Tibial artery (tissue), 4 donors: ENCODE measurements at regions not wholly inside any gene's neighbourhood (a gene's known extent, or its start where the extent isn't known, plus 50 kb on each side); places are given as distances from the start of the nearest gene placed in this dataset.

Experiments used
- DNase-seq, 2 donors: peaks; one replicate each; pipeline ENCODE4 v3.0.0-alpha.2; 2019
- H3K27ac ChIP-seq, 2 donors: fragments of 200-600 bp; sonication (generic) in 1 of 2; 1 replicate in 1 of 2; 2 replicates in 1 of 2; pipeline ENCODE4 v1.5.1; 2018 to 2019; ENCODE audit warnings: mild to moderate bottlenecking in 1 of 2
- H3K27me3 ChIP-seq, 2 donors: fragments of 200-600 bp; sonication (generic) in 1 of 2; one replicate each; pipeline versions ENCODE4 v1.5.1 to v1.6.0; 2016 to 2019
- H3K36me3 ChIP-seq, 3 donors: fragments of 200-600 bp; sonication (generic) in 2 of 3; one replicate each; pipeline ENCODE4 v1.5.1; 2016 to 2019; ENCODE audit warnings: mild to moderate bottlenecking in 2 of 3
- H3K4me1 ChIP-seq, 4 donors: fragments of 200-600 bp; sonication (generic) in 2 of 4; 1 replicate in 3 of 4; 2 replicates in 1 of 4; pipeline ENCODE4 v1.5.1; 2016 to 2019
- H3K4me3 ChIP-seq, 2 donors: fragments of 200-600 bp; sonication (generic) in 1 of 2; 1 replicate in 1 of 2; 2 replicates in 1 of 2; pipeline ENCODE4 v1.5.1; 2018 to 2019; ENCODE audit warnings: mild to moderate bottlenecking in 2 of 2
- H3K9me3 ChIP-seq, 3 donors: fragments of 200-600 bp; sonication (generic) in 1 of 3; one replicate each; pipeline ENCODE4 v1.5.1; 2016 to 2019
- intact Hi-C: fragments of 100-400 bp; cut with DNase I; formaldehyde crosslinking; loops from one replicate; pipeline ENCODE4 v1.15.0; 2023; ENCODE audit warnings: low total_unique reads
- TF ChIP-seq, protein P1 (sequence below), 2 experiments: fragments of 200-600 bp in 1 of 2; fragments of 450-650 bp in 1 of 2; IDR thresholded peaks; one replicate each; pipeline ENCODE4 v1.5.1; 2017 to 2019; ENCODE audit warnings: antibody characterized with exemption in 2 of 2, mild to moderate bottlenecking in 1 of 2, moderate library complexity in 1 of 2

DNA sequence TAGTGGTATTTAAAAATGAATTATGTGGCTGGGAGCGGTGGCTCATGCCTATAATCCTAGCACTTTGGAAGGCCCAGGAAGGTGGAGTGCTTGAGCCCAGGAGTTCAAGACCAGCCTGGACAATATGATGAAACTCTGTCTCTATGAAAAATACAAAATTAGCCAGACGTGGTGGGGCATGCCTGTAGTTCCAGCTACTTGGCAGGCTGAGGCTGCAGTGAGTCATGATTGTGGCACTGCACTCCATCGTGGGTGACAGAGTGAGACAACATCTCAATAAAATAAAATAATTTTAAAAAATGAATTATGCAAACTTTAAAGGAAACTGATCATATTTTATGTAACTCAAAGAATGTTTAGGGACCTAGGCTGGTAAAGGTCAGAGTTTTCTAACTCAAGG, 310.8 kb upstream of the DMRT1 start:
- intact Hi-C loops = no loop called here
- Histone ChIP-seq H3K4me1 (peaks cover 0 to 15% (median 12%) of the 10 kb centered on the region in 4 donors), H3K9me3 (no peaks in the 10 kb centered on the region), H3K27ac (no peak overlapping the region), H3K4me3 (no peak overlapping the region), H3K36me3 (no peaks in the 10 kb centered on the region), H3K27me3 (no peaks in the 10 kb centered on the region)
- DNase-seq = peak; percentile 42 to 74
- TF ChIP-seq, protein P1, sequence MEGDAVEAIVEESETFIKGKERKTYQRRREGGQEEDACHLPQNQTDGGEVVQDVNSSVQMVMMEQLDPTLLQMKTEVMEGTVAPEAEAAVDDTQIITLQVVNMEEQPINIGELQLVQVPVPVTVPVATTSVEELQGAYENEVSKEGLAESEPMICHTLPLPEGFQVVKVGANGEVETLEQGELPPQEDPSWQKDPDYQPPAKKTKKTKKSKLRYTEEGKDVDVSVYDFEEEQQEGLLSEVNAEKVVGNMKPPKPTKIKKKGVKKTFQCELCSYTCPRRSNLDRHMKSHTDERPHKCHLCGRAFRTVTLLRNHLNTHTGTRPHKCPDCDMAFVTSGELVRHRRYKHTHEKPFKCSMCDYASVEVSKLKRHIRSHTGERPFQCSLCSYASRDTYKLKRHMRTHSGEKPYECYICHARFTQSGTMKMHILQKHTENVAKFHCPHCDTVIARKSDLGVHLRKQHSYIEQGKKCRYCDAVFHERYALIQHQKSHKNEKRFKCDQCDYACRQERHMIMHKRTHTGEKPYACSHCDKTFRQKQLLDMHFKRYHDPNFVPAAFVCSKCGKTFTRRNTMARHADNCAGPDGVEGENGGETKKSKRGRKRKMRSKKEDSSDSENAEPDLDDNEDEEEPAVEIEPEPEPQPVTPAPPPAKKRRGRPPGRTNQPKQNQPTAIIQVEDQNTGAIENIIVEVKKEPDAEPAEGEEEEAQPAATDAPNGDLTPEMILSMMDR (IDR thresholded peaks at IDR 0.05) = no peak

DNA sequence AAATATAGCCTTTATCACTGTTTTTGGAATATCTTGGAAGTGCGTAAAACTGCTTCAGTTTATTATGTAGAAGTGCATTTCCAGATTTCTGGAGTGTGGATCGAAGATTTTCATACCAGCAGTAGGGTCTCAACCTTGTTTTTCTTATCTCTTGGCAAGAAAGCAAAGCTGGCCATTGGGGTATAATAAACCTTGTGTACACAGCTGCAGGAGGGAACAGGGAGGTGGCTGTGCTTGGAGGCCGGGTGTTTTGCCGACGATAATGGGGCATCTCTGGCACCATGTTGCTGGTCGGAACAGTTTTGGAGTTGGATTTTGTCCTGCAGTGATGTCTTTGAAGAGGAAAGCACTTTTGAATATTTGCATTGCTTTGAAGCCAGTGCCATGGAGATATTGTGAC, 308.8 kb upstream of the DMRT1 start:
- Histone ChIP-seq H3K4me1 (peaks cover 0 to 15% (median 12%) of the 10 kb centered on the region in 4 donors), H3K27me3 (no peaks in the 10 kb centered on the region), H3K36me3 (no peaks in the 10 kb centered on the region), H3K9me3 (no peaks in the 10 kb centered on the region), H3K27ac (no peak overlapping the region), H3K4me3 (no peak overlapping the region)
- intact Hi-C loops = no loop called here
- DNase-seq = no peak
- TF ChIP-seq, protein P1 (IDR thresholded peaks at IDR 0.05) = no peak

DNA sequence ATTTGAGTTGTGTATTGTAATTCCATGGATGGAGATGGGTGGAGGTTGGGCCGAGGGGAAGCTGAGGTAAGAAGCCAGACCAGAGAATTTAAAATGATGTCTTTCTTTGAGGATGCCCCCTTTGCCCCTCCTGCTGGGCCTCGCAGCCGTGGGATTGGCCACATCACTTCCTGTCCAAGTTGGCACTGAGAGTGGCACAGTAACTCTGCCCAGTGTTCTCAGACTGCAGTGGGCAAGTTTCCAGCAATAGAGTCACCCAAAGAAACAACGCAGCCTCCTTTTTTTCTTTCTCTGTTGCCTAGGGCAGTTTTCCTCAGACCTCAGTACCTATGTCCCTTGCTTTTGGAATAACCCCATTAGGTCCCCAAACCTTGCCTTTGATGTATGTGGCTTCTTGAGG, 306.6 kb upstream of the DMRT1 start:
- intact Hi-C loops = no loop called here
- Histone ChIP-seq H3K4me1 (peaks cover 0 to 15% (median 12%) of the 10 kb centered on the region in 4 donors), H3K27me3 (no peaks in the 10 kb centered on the region), H3K9me3 (no peaks in the 10 kb centered on the region), H3K4me3 (no peak overlapping the region), H3K27ac (no peak overlapping the region), H3K36me3 (no peaks in the 10 kb centered on the region)
- TF ChIP-seq, protein P1 (IDR thresholded peaks at IDR 0.05) = no peak
- DNase-seq = peak; percentile 41 to 71

DNA sequence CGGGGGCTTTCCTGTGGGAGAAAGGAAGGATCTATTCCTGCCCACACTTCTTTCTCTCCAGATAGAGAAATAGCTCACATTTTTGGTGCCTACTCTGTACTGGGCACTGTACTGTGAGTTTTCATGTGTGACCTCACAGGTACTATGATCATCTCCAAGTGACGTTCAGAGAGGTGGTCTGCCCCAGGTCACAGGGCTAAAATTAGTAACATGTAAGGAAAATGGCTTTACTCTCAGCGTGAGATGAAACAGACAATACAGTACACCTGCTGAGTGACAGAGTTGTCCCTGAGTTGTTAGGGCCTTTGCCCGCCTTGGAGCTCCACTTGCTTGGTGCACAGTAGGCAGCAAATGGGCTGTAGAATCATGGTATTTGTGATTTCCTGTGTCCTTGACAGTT, 306.1 kb upstream of the DMRT1 start:
- intact Hi-C loops = no loop called here
- Histone ChIP-seq H3K27ac (no peak overlapping the region), H3K9me3 (no peaks in the 10 kb centered on the region), H3K36me3 (no peaks in the 10 kb centered on the region), H3K4me3 (no peak overlapping the region), H3K27me3 (no peaks in the 10 kb centered on the region), H3K4me1 (peaks cover 0 to 15% (median 12%) of the 10 kb centered on the region in 4 donors)
- DNase-seq = no peak
- TF ChIP-seq, protein P1 (IDR thresholded peaks at IDR 0.05) = no peak

- Histone ChIP-seq H3K9me3 (no peaks in the 10 kb centered on the region), H3K4me3 (no peak overlapping the region), H3K4me1 (peaks cover 0 to 10% (median 9%) of the 10 kb centered on the region in 4 donors), H3K27ac (no peak overlapping the region), H3K36me3 (no peaks in the 10 kb centered on the region), H3K27me3 (no peaks in the 10 kb centered on the region)
- intact Hi-C loops = no loop called here
- TF ChIP-seq, protein P1 (IDR thresholded peaks at IDR 0.05) = no peak
- DNase-seq = no peak
Observed at GRCh38 chr9:536597-537511, 304.6 kb upstream of the DMRT1 start.
